ENCODE measurements at regions not wholly inside any gene's neighbourhood (a gene's known extent, or its start where the extent isn't known, plus 50 kb on each side); places are given as distances from the start of the nearest gene placed in this dataset.

DNA sequence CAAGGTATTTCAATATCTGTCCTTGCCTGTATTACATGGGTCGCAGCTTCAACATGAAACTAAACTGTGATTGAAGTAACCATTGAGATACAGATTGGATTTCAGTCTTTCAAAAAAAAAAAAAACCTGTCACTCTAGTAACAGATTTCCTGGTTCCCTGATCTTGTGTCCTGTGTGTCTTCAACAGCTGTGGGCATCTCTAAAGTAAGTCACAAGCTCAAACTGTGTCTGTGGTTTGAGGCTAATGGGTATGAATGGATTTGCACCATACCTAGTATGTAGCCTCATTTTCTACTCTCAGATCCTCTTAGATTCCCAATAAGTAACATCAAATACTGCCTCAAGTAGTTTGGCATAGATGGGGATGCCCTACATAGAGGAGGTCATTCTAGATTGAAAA lies 300.1 kb downstream of the COG6 start (continued):
- TF ChIP-seq ETV6 (CRISPR knock-in tag; IDR thresholded peaks at IDR 0.05) (no peak), KAT7 (CRISPR knock-in tag; IDR thresholded peaks at IDR 0.05; ENCODE audit: borderline replicate concordance) (no peak), NFATC4 (CRISPR knock-in tag; IDR thresholded peaks at IDR 0.05) (no peak), RELA (CRISPR knock-in tag; IDR thresholded peaks at IDR 0.05; ENCODE audit: borderline replicate concordance) (no peak), EMX1 (CRISPR knock-in tag; IDR thresholded peaks at IDR 0.05) (no peak), SOX15 (CRISPR knock-in tag; IDR thresholded peaks at IDR 0.05) (no peak)

DNA sequence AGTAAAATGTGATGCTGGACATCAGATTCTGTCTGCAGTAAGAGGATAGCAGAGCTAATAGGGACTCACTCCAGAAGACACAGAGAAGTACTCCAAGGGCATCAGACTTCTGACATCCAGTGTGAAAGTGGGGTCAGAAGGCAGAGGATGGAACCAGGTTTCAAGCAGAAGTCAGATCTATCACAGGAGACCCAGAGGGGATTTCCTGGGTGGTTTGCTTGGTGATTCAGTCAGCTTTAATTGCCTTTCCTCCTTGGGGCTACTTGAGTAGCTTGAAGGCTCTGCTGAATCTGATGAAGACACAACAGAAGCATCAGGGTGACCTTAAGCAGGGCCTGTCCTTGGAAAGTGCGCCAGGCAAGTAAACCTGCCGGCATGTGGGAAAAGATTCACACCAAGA lies 300.6 kb downstream of the COG6 start:
- H3K4me1 Mint-ChIP-seq, result peaks cover 13% of the 10 kb centered on the region
- POLR2A ChIA-PET, result interaction anchor here (0.6 kb wide), 1 partner anchor 441 kb away, joined by 3 read pairs; no protein-coding TSS in a partner anchor
- no peaks in the 10 kb centered on the region for H3K36me3 Mint-ChIP-seq
- TF ChIP-seq, protein P1, sequence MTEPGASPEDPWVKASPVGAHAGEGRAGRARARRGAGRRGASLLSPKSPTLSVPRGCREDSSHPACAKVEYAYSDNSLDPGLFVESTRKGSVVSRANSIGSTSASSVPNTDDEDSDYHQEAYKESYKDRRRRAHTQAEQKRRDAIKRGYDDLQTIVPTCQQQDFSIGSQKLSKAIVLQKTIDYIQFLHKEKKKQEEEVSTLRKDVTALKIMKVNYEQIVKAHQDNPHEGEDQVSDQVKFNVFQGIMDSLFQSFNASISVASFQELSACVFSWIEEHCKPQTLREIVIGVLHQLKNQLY (CRISPR knock-in tag; IDR thresholded peaks at IDR 0.05), result no peak
- TF ChIP-seq, protein P2, sequence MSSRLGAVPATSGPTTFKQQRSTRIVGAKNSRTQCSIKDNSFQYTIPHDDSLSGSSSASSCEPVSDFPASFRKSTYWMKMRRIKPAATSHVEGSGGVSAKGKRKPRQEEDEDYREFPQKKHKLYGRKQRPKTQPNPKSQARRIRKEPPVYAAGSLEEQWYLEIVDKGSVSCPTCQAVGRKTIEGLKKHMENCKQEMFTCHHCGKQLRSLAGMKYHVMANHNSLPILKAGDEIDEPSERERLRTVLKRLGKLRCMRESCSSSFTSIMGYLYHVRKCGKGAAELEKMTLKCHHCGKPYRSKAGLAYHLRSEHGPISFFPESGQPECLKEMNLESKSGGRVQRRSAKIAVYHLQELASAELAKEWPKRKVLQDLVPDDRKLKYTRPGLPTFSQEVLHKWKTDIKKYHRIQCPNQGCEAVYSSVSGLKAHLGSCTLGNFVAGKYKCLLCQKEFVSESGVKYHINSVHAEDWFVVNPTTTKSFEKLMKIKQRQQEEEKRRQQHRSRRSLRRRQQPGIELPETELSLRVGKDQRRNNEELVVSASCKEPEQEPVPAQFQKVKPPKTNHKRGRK (CRISPR knock-in tag; IDR thresholded peaks at IDR 0.05; ENCODE audit: borderline replicate concordance), result no peak
- TF ChIP-seq ZNF121 (CRISPR knock-in tag; IDR thresholded peaks at IDR 0.05), result no peak
- no peak for TF ChIP-seq ZNF671 (CRISPR knock-in tag; IDR thresholded peaks at IDR 0.05)
- TF ChIP-seq, protein P3, sequence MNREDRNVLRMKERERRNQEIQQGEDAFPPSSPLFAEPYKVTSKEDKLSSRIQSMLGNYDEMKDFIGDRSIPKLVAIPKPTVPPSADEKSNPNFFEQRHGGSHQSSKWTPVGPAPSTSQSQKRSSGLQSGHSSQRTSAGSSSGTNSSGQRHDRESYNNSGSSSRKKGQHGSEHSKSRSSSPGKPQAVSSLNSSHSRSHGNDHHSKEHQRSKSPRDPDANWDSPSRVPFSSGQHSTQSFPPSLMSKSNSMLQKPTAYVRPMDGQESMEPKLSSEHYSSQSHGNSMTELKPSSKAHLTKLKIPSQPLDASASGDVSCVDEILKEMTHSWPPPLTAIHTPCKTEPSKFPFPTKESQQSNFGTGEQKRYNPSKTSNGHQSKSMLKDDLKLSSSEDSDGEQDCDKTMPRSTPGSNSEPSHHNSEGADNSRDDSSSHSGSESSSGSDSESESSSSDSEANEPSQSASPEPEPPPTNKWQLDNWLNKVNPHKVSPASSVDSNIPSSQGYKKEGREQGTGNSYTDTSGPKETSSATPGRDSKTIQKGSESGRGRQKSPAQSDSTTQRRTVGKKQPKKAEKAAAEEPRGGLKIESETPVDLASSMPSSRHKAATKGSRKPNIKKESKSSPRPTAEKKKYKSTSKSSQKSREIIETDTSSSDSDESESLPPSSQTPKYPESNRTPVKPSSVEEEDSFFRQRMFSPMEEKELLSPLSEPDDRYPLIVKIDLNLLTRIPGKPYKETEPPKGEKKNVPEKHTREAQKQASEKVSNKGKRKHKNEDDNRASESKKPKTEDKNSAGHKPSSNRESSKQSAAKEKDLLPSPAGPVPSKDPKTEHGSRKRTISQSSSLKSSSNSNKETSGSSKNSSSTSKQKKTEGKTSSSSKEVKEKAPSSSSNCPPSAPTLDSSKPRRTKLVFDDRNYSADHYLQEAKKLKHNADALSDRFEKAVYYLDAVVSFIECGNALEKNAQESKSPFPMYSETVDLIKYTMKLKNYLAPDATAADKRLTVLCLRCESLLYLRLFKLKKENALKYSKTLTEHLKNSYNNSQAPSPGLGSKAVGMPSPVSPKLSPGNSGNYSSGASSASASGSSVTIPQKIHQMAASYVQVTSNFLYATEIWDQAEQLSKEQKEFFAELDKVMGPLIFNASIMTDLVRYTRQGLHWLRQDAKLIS (CRISPR knock-in tag; IDR thresholded peaks at IDR 0.05; ENCODE audit: borderline replicate concordance), result no peak
- TF ChIP-seq, protein P4, sequence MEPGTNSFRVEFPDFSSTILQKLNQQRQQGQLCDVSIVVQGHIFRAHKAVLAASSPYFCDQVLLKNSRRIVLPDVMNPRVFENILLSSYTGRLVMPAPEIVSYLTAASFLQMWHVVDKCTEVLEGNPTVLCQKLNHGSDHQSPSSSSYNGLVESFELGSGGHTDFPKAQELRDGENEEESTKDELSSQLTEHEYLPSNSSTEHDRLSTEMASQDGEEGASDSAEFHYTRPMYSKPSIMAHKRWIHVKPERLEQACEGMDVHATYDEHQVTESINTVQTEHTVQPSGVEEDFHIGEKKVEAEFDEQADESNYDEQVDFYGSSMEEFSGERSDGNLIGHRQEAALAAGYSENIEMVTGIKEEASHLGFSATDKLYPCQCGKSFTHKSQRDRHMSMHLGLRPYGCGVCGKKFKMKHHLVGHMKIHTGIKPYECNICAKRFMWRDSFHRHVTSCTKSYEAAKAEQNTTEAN (CRISPR knock-in tag; IDR thresholded peaks at IDR 0.05), result no peak
- TF ChIP-seq, protein P5, sequence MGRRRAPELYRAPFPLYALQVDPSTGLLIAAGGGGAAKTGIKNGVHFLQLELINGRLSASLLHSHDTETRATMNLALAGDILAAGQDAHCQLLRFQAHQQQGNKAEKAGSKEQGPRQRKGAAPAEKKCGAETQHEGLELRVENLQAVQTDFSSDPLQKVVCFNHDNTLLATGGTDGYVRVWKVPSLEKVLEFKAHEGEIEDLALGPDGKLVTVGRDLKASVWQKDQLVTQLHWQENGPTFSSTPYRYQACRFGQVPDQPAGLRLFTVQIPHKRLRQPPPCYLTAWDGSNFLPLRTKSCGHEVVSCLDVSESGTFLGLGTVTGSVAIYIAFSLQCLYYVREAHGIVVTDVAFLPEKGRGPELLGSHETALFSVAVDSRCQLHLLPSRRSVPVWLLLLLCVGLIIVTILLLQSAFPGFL (CRISPR knock-in tag; IDR thresholded peaks at IDR 0.05; ENCODE audit: borderline replicate concordance), result no peak
- TF ChIP-seq, protein P6, sequence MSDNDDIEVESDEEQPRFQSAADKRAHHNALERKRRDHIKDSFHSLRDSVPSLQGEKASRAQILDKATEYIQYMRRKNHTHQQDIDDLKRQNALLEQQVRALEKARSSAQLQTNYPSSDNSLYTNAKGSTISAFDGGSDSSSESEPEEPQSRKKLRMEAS (CRISPR knock-in tag; IDR thresholded peaks at IDR 0.05), result no peak
- TF ChIP-seq MXD4 (CRISPR knock-in tag; IDR thresholded peaks at IDR 0.05; ENCODE audit: borderline replicate concordance), result no peak
- ATAC-seq (no peak), DNase-seq (ENCODE audit: low spot score) (no peak)
- no peak overlapping the region for H3K4me3 Mint-ChIP-seq
- no peak overlapping the region for H3K27ac Mint-ChIP-seq
- no peaks in the 10 kb centered on the region for H3K27me3 Mint-ChIP-seq (ENCODE audit: low read depth)
- CTCF ChIA-PET, result interaction anchor here (5.7 kb wide), 1 partner anchor 13 kb away, joined by 55 read pairs; no protein-coding TSS in a partner anchor
- no peaks in the 10 kb centered on the region for H3K9me3 Mint-ChIP-seq
